22Rv1 (cell line): ENCODE measurements at regions not wholly inside any gene's neighbourhood (a gene's known extent, or its start where the extent isn't known, plus 50 kb on each side); places are given as distances from the start of the nearest gene placed in this dataset.

Experiments
- ZFX ChIP-seq: fragments of 450-650 bp; IDR thresholded peaks from 2 replicates; pipeline ENCODE4 v1.6.1; 2017; ENCODE audit warnings: antibody characterized with exemption, borderline replicate concordance
- TF ChIP-seq, protein P1 (sequence below): fragments of 450-650 bp; IDR thresholded peaks from 2 replicates; pipeline ENCODE4 v1.5.1; 2017; ENCODE audit warnings: mild to moderate bottlenecking

GRCh38 chrX:128780934-128781333 lies 728.7 kb upstream of the ACTRT1 start:
- TF ChIP-seq, protein P1, sequence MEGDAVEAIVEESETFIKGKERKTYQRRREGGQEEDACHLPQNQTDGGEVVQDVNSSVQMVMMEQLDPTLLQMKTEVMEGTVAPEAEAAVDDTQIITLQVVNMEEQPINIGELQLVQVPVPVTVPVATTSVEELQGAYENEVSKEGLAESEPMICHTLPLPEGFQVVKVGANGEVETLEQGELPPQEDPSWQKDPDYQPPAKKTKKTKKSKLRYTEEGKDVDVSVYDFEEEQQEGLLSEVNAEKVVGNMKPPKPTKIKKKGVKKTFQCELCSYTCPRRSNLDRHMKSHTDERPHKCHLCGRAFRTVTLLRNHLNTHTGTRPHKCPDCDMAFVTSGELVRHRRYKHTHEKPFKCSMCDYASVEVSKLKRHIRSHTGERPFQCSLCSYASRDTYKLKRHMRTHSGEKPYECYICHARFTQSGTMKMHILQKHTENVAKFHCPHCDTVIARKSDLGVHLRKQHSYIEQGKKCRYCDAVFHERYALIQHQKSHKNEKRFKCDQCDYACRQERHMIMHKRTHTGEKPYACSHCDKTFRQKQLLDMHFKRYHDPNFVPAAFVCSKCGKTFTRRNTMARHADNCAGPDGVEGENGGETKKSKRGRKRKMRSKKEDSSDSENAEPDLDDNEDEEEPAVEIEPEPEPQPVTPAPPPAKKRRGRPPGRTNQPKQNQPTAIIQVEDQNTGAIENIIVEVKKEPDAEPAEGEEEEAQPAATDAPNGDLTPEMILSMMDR = no peak
- TF ChIP-seq ZFX = no peak
